ENCODE measurements at regions not wholly inside any gene's neighbourhood (a gene's known extent, or its start where the extent isn't known, plus 50 kb on each side); places are given as distances from the start of the nearest gene placed in this dataset.

- TF ChIP-seq CTCF (IDR thresholded peaks at IDR 0.05) (no peak), POLR2AphosphoS5 (IDR thresholded peaks at IDR 0.05) (no peak), EP300 (IDR thresholded peaks at IDR 0.05) (no peak)
Observed at GRCh38 chr9:99327667-99328066, 105.6 kb downstream of the SEC61B start.
